GM19324 (cell line): ENCODE measurements at regions not wholly inside any gene's neighbourhood (a gene's known extent, or its start where the extent isn't known, plus 50 kb on each side); places are given as distances from the start of the nearest gene placed in this dataset.

Experiments used
- ATAC-seq: cut with Tn5 transposase; IDR thresholded peaks from one replicate; pipeline ENCODE4 v1.9.1; 2021; ENCODE audit warnings: mild to moderate bottlenecking, moderate library complexity; ENCODE audit not compliant: unreplicated experiment, low FRiP score

GRCh38 chr12:39061576-39061975, 156.2 kb upstream of the CPNE8 start:
- no peak for ATAC-seq

- ATAC-seq, result no peak
Observed at GRCh38 chr12:39048395-39048794, 143.0 kb upstream of the CPNE8 start.

GRCh38 chr12:39047539-39048262, 142.3 kb upstream of the CPNE8 start:
- ATAC-seq, result no peak

- no peak for ATAC-seq
Observed at GRCh38 chr12:39044754-39045153, 139.4 kb upstream of the CPNE8 start.

- ATAC-seq, result no peak
Observed at GRCh38 chr12:39043424-39043822, 138.0 kb upstream of the CPNE8 start.

- ATAC-seq, result no peak
Observed at GRCh38 chr12:39040275-39040674, 134.9 kb upstream of the CPNE8 start.

- no peak for ATAC-seq
Observed at GRCh38 chr12:39037115-39037514, 131.7 kb upstream of the CPNE8 start.

- no peak for ATAC-seq
Observed at GRCh38 chr12:39036105-39036504, 130.7 kb upstream of the CPNE8 start.

- no peak for ATAC-seq
Observed at GRCh38 chr12:39033782-39034181, 128.4 kb upstream of the CPNE8 start.

- ATAC-seq, result no peak
Observed at GRCh38 chr12:39032448-39032847, 127.1 kb upstream of the CPNE8 start.

- no peak for ATAC-seq
Observed at GRCh38 chr12:39032034-39032433, 126.6 kb upstream of the CPNE8 start.

GRCh38 chr12:39028382-39028781, 123.0 kb upstream of the CPNE8 start:
- ATAC-seq, result no peak

- no peak for ATAC-seq
Observed at GRCh38 chr12:39012870-39013269, 107.5 kb upstream of the CPNE8 start.

GRCh38 chr12:39011166-39011565, 105.8 kb upstream of the CPNE8 start:
- ATAC-seq, result no peak

- ATAC-seq, result no peak
Observed at GRCh38 chr12:39010406-39010805, 105.0 kb upstream of the CPNE8 start.

GRCh38 chr12:39007619-39008018, 102.2 kb upstream of the CPNE8 start:
- ATAC-seq, result no peak

- no peak for ATAC-seq
Observed at GRCh38 chr12:39006286-39006685, 100.9 kb upstream of the CPNE8 start.

- ATAC-seq, result no peak
Observed at GRCh38 chr12:39005671-39006070, 100.3 kb upstream of the CPNE8 start.

- ATAC-seq, result no peak
Observed at GRCh38 chr12:39003541-39004155, 98.3 kb upstream of the CPNE8 start.

- no peak for ATAC-seq
Observed at GRCh38 chr12:39000370-39000769, 95.0 kb upstream of the CPNE8 start.

GRCh38 chr12:38998887-38999482, 93.6 kb upstream of the CPNE8 start:
- ATAC-seq, result no peak

- ATAC-seq, result no peak
Observed at GRCh38 chr12:38995249-38995648, 89.9 kb upstream of the CPNE8 start.
